H1 (cell line): ENCODE measurements at regions not wholly inside any gene's neighbourhood (a gene's known extent, or its start where the extent isn't known, plus 50 kb on each side); places are given as distances from the start of the nearest gene placed in this dataset.

ENCODE experiments used
- CEBPB ChIP-seq: IDR thresholded peaks from 2 replicates; pipeline ENCODE4 v1.6.1; 2012; ENCODE audit warnings: low read depth, low read length
- CHD1 ChIP-seq: IDR thresholded peaks from 2 replicates; pipeline ENCODE4 v1.6.1; 2012; ENCODE audit warnings: low read depth, low read length, improper control_type of control experiment
- CHD2 ChIP-seq: IDR thresholded peaks from 2 replicates; pipeline ENCODE4 v1.6.1; 2012; ENCODE audit warnings: low read length, improper control_type of control experiment
- CTCF ChIP-seq, 3 experiments: IDR thresholded peaks; 1 replicate in 2 of 3; 2 replicates in 1 of 3; pipeline versions ENCODE4 v1.5.1 to v1.6.1; 2011; ENCODE audit warnings: low read length in 3 of 3, mild to moderate bottlenecking in 3 of 3, inconsistent platforms in 2 of 3, low read depth in 1 of 3, moderate library complexity in 1 of 3; ENCODE audit not compliant: insufficient read depth in 1 of 3; ENCODE audit errors: control extremely low read depth in 1 of 3
- GABPA ChIP-seq: IDR thresholded peaks from 2 replicates; pipeline ENCODE4 v1.6.1; 2011; ENCODE audit warnings: mild to moderate bottlenecking, low read length, moderate library complexity, borderline replicate concordance; ENCODE audit not compliant: insufficient read depth
- KDM1A ChIP-seq: fragments of 200-600, 300-600 bp; sonication (generic); IDR thresholded peaks from 2 replicates; pipeline ENCODE4 v1.7.1; 2016; ENCODE audit warnings: mild to moderate bottlenecking, low read length, borderline replicate concordance
- KDM5A ChIP-seq: fragments of 200-600 bp; IDR thresholded peaks from 2 replicates; pipeline ENCODE4 v1.7.1; 2012; ENCODE audit warnings: mild to moderate bottlenecking, low read length, inconsistent platforms, mixed read lengths
- POLR2A ChIP-seq, 2 experiments: IDR thresholded peaks; 1 replicate in 1 of 2; 2 replicates in 1 of 2; pipeline ENCODE4 v1.6.1; 2011; ENCODE audit warnings: low read depth in 2 of 2, low read length in 2 of 2, mild to moderate bottlenecking in 2 of 2; ENCODE audit errors: control extremely low read depth in 1 of 2
- POLR2AphosphoS5 ChIP-seq: IDR thresholded peaks from 2 replicates; pipeline ENCODE4 v1.6.1; 2011; ENCODE audit warnings: low read depth, low read length
- SUZ12 ChIP-seq: fragments of 200-600 bp; sonication (generic); IDR thresholded peaks from 2 replicates; pipeline ENCODE4 v1.6.1; 2012; ENCODE audit warnings: mild to moderate bottlenecking, inconsistent platforms, low read length, moderate library complexity, mixed read lengths

- TF ChIP-seq POLR2AphosphoS5: no peak
- TF ChIP-seq GABPA: no peak
- no peak for TF ChIP-seq KDM5A
- no peak for TF ChIP-seq CEBPB
- no peak for TF ChIP-seq CTCF (IDR thresholded peaks at IDR 0.05; ENCODE audit: control extremely low read depth in 1 of 3, insufficient read depth in 1 of 3, low read depth in 1 of 3, low read length in 3 of 3)
- no peak for TF ChIP-seq POLR2A (IDR thresholded peaks at IDR 0.05; ENCODE audit: control extremely low read depth in 1 of 2, low read depth in 2 of 2, low read length in 2 of 2)
- TF ChIP-seq CHD2: no peak
- no peak for TF ChIP-seq SUZ12
- no peak for TF ChIP-seq CHD1
- TF ChIP-seq KDM1A: no peak
Observed at GRCh38 chr12:45627407-45628069, 102.0 kb upstream of the ARID2 start.
